ENCODE measurements at regions not wholly inside any gene's neighbourhood (a gene's known extent, or its start where the extent isn't known, plus 50 kb on each side); places are given as distances from the start of the nearest gene placed in this dataset.
"Not testable (repeated sequence)": the region's sequence is repeated elsewhere in the genome, so short reads cannot be mapped to it uniquely, and the experiment has no call there.

DNA sequence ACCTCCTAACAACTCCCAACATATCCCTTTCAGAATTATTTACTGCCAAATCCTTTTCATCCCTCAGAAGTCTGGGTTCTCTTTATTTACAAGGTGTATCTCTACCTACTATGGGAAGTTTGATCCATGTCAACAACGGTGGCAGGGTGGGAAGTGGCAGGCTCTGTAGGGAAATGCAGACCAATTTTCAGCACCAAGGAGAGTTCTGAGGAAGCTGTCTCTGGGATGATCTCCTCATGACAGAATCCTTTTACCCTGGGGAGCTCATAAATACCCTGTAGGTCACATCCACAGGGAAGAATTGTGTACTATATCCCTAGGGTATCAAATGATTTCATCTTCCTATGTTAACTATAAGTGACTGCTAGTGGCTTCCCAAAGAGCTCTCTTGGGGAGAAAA is 107.8 kb upstream of the NEK6 start:
- Mint-ChIP-seq H3K36me3 (ENCODE audit: unreplicated experiment) (no peaks in the 10 kb centered on the region), H3K27me3 (ENCODE audit: unreplicated experiment) (peaks cover 41% of the 10 kb centered on the region), H3K4me3 (ENCODE audit: unreplicated experiment) (no peak overlapping the region), H3K27ac (ENCODE audit: unreplicated experiment) (no peak overlapping the region), H3K4me1 (ENCODE audit: unreplicated experiment) (no peaks in the 10 kb centered on the region), H3K9me3 (ENCODE audit: unreplicated experiment) (no peaks in the 10 kb centered on the region)
- TF ChIP-seq, protein P1, sequence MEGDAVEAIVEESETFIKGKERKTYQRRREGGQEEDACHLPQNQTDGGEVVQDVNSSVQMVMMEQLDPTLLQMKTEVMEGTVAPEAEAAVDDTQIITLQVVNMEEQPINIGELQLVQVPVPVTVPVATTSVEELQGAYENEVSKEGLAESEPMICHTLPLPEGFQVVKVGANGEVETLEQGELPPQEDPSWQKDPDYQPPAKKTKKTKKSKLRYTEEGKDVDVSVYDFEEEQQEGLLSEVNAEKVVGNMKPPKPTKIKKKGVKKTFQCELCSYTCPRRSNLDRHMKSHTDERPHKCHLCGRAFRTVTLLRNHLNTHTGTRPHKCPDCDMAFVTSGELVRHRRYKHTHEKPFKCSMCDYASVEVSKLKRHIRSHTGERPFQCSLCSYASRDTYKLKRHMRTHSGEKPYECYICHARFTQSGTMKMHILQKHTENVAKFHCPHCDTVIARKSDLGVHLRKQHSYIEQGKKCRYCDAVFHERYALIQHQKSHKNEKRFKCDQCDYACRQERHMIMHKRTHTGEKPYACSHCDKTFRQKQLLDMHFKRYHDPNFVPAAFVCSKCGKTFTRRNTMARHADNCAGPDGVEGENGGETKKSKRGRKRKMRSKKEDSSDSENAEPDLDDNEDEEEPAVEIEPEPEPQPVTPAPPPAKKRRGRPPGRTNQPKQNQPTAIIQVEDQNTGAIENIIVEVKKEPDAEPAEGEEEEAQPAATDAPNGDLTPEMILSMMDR (IDR thresholded peaks at IDR 0.05), result no peak
- peak; percentile 51 for DNase-seq (ENCODE audit: extremely low spot score, unreplicated experiment)

DNA sequence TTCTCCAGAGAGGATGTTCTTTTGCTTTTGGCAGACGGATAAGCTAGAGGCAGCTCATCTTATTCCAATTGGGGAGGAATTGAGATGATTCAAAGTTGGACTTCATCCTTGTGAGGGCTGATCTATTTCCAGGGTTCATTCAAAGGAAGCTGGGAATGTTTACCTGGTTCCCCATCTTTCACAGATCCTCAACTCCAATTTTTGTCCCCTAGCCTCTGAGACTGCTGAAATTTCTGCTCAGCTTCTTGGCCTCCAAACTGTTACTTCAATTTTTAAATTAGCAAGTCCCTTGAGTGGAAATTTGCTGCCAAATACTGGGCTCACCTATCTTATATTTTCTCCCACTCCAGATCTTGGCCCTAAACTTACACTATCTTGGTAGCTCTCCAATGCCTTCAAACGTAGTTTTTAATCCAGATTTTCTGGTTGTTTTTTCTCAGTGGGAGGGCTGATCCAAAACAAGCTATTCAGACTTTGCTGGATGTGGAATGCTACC is 93.9 kb upstream of the NEK6 start:
- Mint-ChIP-seq H3K4me3 (ENCODE audit: unreplicated experiment) (no peak overlapping the region), H3K27ac (ENCODE audit: unreplicated experiment) (no peak overlapping the region), H3K4me1 (ENCODE audit: unreplicated experiment) (no peaks in the 10 kb centered on the region), H3K9me3 (ENCODE audit: unreplicated experiment) (peaks cover 7% of the 10 kb centered on the region), H3K36me3 (ENCODE audit: unreplicated experiment) (peaks cover 2% of the 10 kb centered on the region), H3K27me3 (ENCODE audit: unreplicated experiment) (peaks cover 75% of the 10 kb centered on the region)
- TF ChIP-seq, protein P1 (IDR thresholded peaks at IDR 0.05), result no peak
- DNase-seq (ENCODE audit: extremely low spot score, unreplicated experiment), result no peak

DNA sequence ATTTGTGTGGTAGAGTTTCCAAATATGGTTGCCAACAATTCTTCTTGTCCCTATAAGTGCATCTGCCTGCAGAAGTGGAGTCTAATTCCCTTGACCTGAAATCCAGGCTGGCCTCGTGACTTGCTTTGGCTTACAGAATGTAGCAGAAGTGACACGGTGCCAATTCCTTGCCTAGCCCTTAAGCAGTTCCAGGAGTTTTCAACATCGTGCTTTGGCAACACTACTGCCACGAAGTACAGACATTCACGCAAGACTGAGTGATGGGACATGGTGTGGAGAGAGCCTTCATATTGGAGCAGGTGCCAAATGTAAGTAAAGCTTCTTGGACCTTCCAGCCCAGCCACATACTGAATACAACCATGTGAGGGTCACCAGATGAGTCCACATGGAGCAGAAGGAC is 92.9 kb upstream of the NEK6 start:
- TF ChIP-seq, protein P1 (IDR thresholded peaks at IDR 0.05), result no peak
- H3K4me3 Mint-ChIP-seq (ENCODE audit: unreplicated experiment), result no peak overlapping the region
- no peak for DNase-seq (ENCODE audit: extremely low spot score, unreplicated experiment)
- peaks cover 7% of the 10 kb centered on the region for H3K9me3 Mint-ChIP-seq (ENCODE audit: unreplicated experiment)
- H3K27me3 Mint-ChIP-seq (ENCODE audit: unreplicated experiment), result peaks cover 83% of the 10 kb centered on the region
- no peak overlapping the region for H3K27ac Mint-ChIP-seq (ENCODE audit: unreplicated experiment)
- no peaks in the 10 kb centered on the region for H3K4me1 Mint-ChIP-seq (ENCODE audit: unreplicated experiment)
- H3K36me3 Mint-ChIP-seq (ENCODE audit: unreplicated experiment), result peaks cover 2% of the 10 kb centered on the region

DNA sequence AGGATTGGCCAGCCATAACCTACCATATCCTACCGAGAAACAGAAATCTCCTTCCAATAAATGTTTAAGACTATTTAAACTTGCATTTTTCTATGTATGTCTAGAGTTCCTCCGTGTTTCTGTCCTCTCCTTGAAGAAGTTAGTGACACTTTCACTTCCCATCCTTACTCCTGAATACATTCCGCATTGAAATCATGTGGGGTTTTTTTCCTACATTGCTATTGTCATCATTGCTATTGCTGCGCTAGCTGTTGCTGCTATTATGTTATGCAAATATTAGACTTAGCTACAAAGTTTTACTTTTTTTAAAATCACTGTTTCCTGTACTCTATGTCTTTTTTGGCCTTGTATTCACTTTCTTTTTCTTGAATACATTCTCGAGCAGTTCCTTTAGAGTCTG is 83.3 kb upstream of the NEK6 start:
- DNase-seq (ENCODE audit: extremely low spot score, unreplicated experiment), result no peak
- Mint-ChIP-seq H3K27me3 (ENCODE audit: unreplicated experiment) (peaks cover 69% of the 10 kb centered on the region), H3K4me1 (ENCODE audit: unreplicated experiment) (no peaks in the 10 kb centered on the region), H3K4me3 (ENCODE audit: unreplicated experiment) (no peak overlapping the region), H3K27ac (ENCODE audit: unreplicated experiment) (no peak overlapping the region), H3K9me3 (ENCODE audit: unreplicated experiment) (no peaks in the 10 kb centered on the region), H3K36me3 (ENCODE audit: unreplicated experiment) (no peaks in the 10 kb centered on the region)
- TF ChIP-seq, protein P1 (IDR thresholded peaks at IDR 0.05), result no peak

DNA sequence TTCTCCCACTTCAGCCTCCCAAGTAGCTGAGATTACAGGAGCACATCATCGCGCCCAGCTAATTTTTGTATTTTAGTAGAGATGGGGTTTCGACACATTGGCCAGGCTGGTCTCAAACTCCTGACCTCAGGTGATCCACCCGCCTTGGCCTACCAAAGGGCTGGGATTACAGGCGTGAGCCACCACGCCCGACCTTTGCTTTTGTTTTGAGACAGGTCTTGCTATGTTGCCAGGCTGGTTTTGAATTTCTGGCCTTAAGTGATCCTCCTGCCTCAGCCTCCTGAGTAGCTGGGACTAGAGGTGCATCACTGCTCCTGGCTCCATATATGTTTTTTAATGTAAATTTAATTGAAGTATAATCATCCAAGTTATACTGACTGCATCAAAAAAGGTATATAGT is 80.2 kb upstream of the NEK6 start:
- not testable (repeated sequence) for H3K4me1 Mint-ChIP-seq (ENCODE audit: unreplicated experiment); H3K4me3 Mint-ChIP-seq (ENCODE audit: unreplicated experiment)

More for the DNA sequence above, 80.2 kb upstream of the NEK6 start:
- H3K36me3 Mint-ChIP-seq (ENCODE audit: unreplicated experiment); H3K9me3 Mint-ChIP-seq (ENCODE audit: unreplicated experiment); H3K27ac Mint-ChIP-seq (ENCODE audit: unreplicated experiment); DNase-seq (ENCODE audit: extremely low spot score, unreplicated experiment): not testable (repeated sequence)
- peaks cover 56% of the 10 kb centered on the region for H3K27me3 Mint-ChIP-seq (ENCODE audit: unreplicated experiment)

Measured in osteocyte (in vitro differentiated cells).